GM23338 (cell line): ENCODE measurements at regions not wholly inside any gene's neighbourhood (a gene's known extent, or its start where the extent isn't known, plus 50 kb on each side); places are given as distances from the start of the nearest gene placed in this dataset.

Experiments used
- ATAC-seq: fragments of 200-7000 bp; cut with Tn5 transposase; 3 replicates; pipeline ENCODE4 v1.9.1; 2020
- DNase-seq: peaks from one replicate; pipeline ENCODE4 v3.0.0-alpha.2; 2015; ENCODE audit warnings: low spot score
- H2AFZ ChIP-seq: fragments of 200-600 bp; sonication (generic); 2 replicates; pipeline ENCODE4 v1.8.0; 2016; ENCODE audit warnings: antibody characterized with exemption, mild to moderate bottlenecking, moderate library complexity
- H3F3A ChIP-seq: fragments of 200-600 bp; sonication (generic); replicated peaks from 2 replicates; pipeline ENCODE4 v1.8.0; 2017; ENCODE audit warnings: antibody characterized with exemption, mixed run types, low read depth
- H3K27ac ChIP-seq: fragments of 200-600 bp; sonication (generic); 2 replicates; pipeline ENCODE4 v1.6.1; 2016; ENCODE audit warnings: low read depth
- H3K27me3 ChIP-seq: fragments of 200-600 bp; sonication (generic); 2 replicates; pipeline ENCODE4 v1.8.0; 2016; ENCODE audit warnings: mild to moderate bottlenecking, mixed run types, moderate library complexity; ENCODE audit not compliant: insufficient read depth
- H3K36me3 ChIP-seq: fragments of 200-600 bp; sonication (generic); 2 replicates; pipeline ENCODE4 v1.8.0; 2016; ENCODE audit warnings: mild to moderate bottlenecking; ENCODE audit not compliant: insufficient read depth
- H3K4me1 ChIP-seq: fragments of 200-600 bp; sonication (generic); 2 replicates; pipeline ENCODE4 v1.8.0; 2016; ENCODE audit warnings: mild to moderate bottlenecking, moderate library complexity; ENCODE audit not compliant: insufficient read depth
- H3K4me2 ChIP-seq: fragments of 200-600 bp; sonication (generic); 2 replicates; pipeline ENCODE4 v1.7.1; 2017; ENCODE audit warnings: mixed run types
- H3K4me3 ChIP-seq: fragments of 200-600 bp; sonication (generic); 2 replicates; pipeline ENCODE4 v1.6.1; 2016; ENCODE audit warnings: mixed run types
- H3K79me2 ChIP-seq: fragments of 200-600 bp; sonication (generic); replicated peaks from 2 replicates; pipeline ENCODE4 v1.8.0; 2017; ENCODE audit warnings: mild to moderate bottlenecking; ENCODE audit not compliant: insufficient read depth
- H3K9me2 ChIP-seq: fragments of 200-600 bp; sonication (generic); 2 replicates; pipeline ENCODE4 v1.8.0; 2017; ENCODE audit not compliant: insufficient read depth
- H4K20me1 ChIP-seq: fragments of 200-600 bp; sonication (generic); replicated peaks from 2 replicates; pipeline ENCODE4 v1.8.0; 2017; ENCODE audit warnings: mild to moderate bottlenecking; ENCODE audit not compliant: insufficient read depth
- H3K27ac Mint-ChIP-seq: 2 replicates; pipeline ENCODE4 v1.8.0; 2020; ENCODE audit warnings: inconsistent platforms, mild to moderate bottlenecking, moderate library complexity, mixed read lengths
- H3K27me3 Mint-ChIP-seq: 3 replicates; pipeline ENCODE4 v1.8.0; 2022; ENCODE audit warnings: low read depth, mild to moderate bottlenecking, moderate library complexity, mixed read lengths, inconsistent platforms; ENCODE audit not compliant: insufficient read depth, poor library complexity
- H3K36me3 Mint-ChIP-seq: 3 replicates; pipeline ENCODE4 v1.8.0; 2021; ENCODE audit warnings: low read depth, mild to moderate bottlenecking, inconsistent platforms, moderate library complexity, mixed read lengths
- H3K4me1 Mint-ChIP-seq: 3 replicates; pipeline ENCODE4 v1.8.0; 2020; ENCODE audit warnings: mild to moderate bottlenecking, inconsistent platforms, mixed read lengths
- H3K4me3 Mint-ChIP-seq: 3 replicates; pipeline ENCODE4 v1.8.0; 2021; ENCODE audit warnings: moderate library complexity, mild to moderate bottlenecking, inconsistent platforms, mixed read lengths
- H3K9me3 Mint-ChIP-seq: 3 replicates; pipeline ENCODE4 v1.8.0; 2020; ENCODE audit warnings: moderate library complexity, mild to moderate bottlenecking, inconsistent platforms, mixed read lengths
- CREB1 ChIP-seq: fragments of 250-450 bp; sonication (Bioruptor Pico); IDR thresholded peaks from 2 replicates; pipeline ENCODE4 v1.5.0; 2020; ENCODE audit warnings: low read depth, mild to moderate bottlenecking, moderate library complexity
- EZH2 ChIP-seq: fragments of 200-600 bp; sonication (generic); IDR thresholded peaks from one replicate; pipeline ENCODE4 v1.8.0; 2017; ENCODE audit warnings: antibody characterized with exemption, mild to moderate bottlenecking, low read depth; ENCODE audit not compliant: unreplicated experiment
- EZH2phosphoT487 ChIP-seq: fragments of 200-600 bp; sonication (generic); IDR thresholded peaks from one replicate; pipeline ENCODE4 v1.8.1; 2018; ENCODE audit warnings: antibody characterized with exemption; ENCODE audit not compliant: unreplicated experiment
- JUNB ChIP-seq: IDR thresholded peaks from one replicate; pipeline ENCODE4 v1.6.1; 2016; ENCODE audit warnings: antibody characterized with exemption; ENCODE audit not compliant: unreplicated experiment
- NANOG ChIP-seq: IDR thresholded peaks from 2 replicates; pipeline ENCODE4 v1.6.1; 2016; ENCODE audit warnings: antibody characterized with exemption, borderline replicate concordance
- POLR2AphosphoS5 ChIP-seq: IDR thresholded peaks from 2 replicates; pipeline ENCODE4 v1.6.1; 2016; ENCODE audit warnings: antibody characterized with exemption, low read depth
- STAT1 ChIP-seq: IDR thresholded peaks from one replicate; pipeline ENCODE4 v1.6.1; 2016; ENCODE audit warnings: antibody characterized with exemption; ENCODE audit not compliant: unreplicated experiment
- ZNF114 ChIP-seq: fragments of 250-450 bp; sonication (Bioruptor Pico); IDR thresholded peaks from 2 replicates; pipeline ENCODE4 v1.5.0; 2020; ENCODE audit warnings: mild to moderate bottlenecking, moderate library complexity
- ZNF331 ChIP-seq: fragments of 250-450 bp; sonication (Bioruptor Pico); IDR thresholded peaks from 2 replicates; pipeline ENCODE4 v1.5.0; 2020; ENCODE audit warnings: low read depth, mild to moderate bottlenecking, moderate library complexity
- TF ChIP-seq, protein P1 (sequence below): IDR thresholded peaks from 2 replicates; pipeline ENCODE4 v1.6.1; 2016; ENCODE audit warnings: antibody characterized with exemption
- TF ChIP-seq, protein P2 (sequence below): IDR thresholded peaks from one replicate; pipeline ENCODE4 v1.6.1; 2018; ENCODE audit warnings: antibody characterized with exemption; ENCODE audit not compliant: unreplicated experiment
- TF ChIP-seq, protein P3 (sequence below): fragments of 250-450 bp; sonication (Bioruptor Pico); IDR thresholded peaks from 2 replicates; pipeline ENCODE4 v1.5.0; 2020; ENCODE audit warnings: mild to moderate bottlenecking, moderate library complexity
- TF ChIP-seq, protein P4 (sequence below), 2 experiments: fragments of 200-600 bp in 1 of 2; sonication (generic) in 1 of 2; conservative IDR thresholded peaks; 2 replicates each; pipeline versions ENCODE4 v1.5.1 to v1.6.1; 2016 to 2017; ENCODE audit warnings: antibody characterized with exemption in 2 of 2, low read depth in 2 of 2, mild to moderate bottlenecking in 2 of 2, moderate library complexity in 1 of 2

GRCh38 chr1:198408716-198409115 is 131.8 kb downstream of the ATP6V1G3 start:
- no peak overlapping the region for H3K27ac Mint-ChIP-seq
- no peak for TF ChIP-seq CREB1 (CRISPR knock-in tag)
- no peak for TF ChIP-seq STAT1
- TF ChIP-seq ZNF114 (CRISPR knock-in tag): no peak
- no peak for TF ChIP-seq EZH2phosphoT487
- TF ChIP-seq, protein P1, sequence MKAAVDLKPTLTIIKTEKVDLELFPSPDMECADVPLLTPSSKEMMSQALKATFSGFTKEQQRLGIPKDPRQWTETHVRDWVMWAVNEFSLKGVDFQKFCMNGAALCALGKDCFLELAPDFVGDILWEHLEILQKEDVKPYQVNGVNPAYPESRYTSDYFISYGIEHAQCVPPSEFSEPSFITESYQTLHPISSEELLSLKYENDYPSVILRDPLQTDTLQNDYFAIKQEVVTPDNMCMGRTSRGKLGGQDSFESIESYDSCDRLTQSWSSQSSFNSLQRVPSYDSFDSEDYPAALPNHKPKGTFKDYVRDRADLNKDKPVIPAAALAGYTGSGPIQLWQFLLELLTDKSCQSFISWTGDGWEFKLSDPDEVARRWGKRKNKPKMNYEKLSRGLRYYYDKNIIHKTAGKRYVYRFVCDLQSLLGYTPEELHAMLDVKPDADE: no peak
- no peak for TF ChIP-seq NANOG
- TF ChIP-seq ZNF331 (CRISPR knock-in tag): no peak
- TF ChIP-seq EZH2: no peak
- no peak for TF ChIP-seq JUNB
- no peak for TF ChIP-seq POLR2AphosphoS5
- TF ChIP-seq, protein P2, sequence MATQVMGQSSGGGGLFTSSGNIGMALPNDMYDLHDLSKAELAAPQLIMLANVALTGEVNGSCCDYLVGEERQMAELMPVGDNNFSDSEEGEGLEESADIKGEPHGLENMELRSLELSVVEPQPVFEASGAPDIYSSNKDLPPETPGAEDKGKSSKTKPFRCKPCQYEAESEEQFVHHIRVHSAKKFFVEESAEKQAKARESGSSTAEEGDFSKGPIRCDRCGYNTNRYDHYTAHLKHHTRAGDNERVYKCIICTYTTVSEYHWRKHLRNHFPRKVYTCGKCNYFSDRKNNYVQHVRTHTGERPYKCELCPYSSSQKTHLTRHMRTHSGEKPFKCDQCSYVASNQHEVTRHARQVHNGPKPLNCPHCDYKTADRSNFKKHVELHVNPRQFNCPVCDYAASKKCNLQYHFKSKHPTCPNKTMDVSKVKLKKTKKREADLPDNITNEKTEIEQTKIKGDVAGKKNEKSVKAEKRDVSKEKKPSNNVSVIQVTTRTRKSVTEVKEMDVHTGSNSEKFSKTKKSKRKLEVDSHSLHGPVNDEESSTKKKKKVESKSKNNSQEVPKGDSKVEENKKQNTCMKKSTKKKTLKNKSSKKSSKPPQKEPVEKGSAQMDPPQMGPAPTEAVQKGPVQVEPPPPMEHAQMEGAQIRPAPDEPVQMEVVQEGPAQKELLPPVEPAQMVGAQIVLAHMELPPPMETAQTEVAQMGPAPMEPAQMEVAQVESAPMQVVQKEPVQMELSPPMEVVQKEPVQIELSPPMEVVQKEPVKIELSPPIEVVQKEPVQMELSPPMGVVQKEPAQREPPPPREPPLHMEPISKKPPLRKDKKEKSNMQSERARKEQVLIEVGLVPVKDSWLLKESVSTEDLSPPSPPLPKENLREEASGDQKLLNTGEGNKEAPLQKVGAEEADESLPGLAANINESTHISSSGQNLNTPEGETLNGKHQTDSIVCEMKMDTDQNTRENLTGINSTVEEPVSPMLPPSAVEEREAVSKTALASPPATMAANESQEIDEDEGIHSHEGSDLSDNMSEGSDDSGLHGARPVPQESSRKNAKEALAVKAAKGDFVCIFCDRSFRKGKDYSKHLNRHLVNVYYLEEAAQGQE: no peak
- TF ChIP-seq, protein P3, sequence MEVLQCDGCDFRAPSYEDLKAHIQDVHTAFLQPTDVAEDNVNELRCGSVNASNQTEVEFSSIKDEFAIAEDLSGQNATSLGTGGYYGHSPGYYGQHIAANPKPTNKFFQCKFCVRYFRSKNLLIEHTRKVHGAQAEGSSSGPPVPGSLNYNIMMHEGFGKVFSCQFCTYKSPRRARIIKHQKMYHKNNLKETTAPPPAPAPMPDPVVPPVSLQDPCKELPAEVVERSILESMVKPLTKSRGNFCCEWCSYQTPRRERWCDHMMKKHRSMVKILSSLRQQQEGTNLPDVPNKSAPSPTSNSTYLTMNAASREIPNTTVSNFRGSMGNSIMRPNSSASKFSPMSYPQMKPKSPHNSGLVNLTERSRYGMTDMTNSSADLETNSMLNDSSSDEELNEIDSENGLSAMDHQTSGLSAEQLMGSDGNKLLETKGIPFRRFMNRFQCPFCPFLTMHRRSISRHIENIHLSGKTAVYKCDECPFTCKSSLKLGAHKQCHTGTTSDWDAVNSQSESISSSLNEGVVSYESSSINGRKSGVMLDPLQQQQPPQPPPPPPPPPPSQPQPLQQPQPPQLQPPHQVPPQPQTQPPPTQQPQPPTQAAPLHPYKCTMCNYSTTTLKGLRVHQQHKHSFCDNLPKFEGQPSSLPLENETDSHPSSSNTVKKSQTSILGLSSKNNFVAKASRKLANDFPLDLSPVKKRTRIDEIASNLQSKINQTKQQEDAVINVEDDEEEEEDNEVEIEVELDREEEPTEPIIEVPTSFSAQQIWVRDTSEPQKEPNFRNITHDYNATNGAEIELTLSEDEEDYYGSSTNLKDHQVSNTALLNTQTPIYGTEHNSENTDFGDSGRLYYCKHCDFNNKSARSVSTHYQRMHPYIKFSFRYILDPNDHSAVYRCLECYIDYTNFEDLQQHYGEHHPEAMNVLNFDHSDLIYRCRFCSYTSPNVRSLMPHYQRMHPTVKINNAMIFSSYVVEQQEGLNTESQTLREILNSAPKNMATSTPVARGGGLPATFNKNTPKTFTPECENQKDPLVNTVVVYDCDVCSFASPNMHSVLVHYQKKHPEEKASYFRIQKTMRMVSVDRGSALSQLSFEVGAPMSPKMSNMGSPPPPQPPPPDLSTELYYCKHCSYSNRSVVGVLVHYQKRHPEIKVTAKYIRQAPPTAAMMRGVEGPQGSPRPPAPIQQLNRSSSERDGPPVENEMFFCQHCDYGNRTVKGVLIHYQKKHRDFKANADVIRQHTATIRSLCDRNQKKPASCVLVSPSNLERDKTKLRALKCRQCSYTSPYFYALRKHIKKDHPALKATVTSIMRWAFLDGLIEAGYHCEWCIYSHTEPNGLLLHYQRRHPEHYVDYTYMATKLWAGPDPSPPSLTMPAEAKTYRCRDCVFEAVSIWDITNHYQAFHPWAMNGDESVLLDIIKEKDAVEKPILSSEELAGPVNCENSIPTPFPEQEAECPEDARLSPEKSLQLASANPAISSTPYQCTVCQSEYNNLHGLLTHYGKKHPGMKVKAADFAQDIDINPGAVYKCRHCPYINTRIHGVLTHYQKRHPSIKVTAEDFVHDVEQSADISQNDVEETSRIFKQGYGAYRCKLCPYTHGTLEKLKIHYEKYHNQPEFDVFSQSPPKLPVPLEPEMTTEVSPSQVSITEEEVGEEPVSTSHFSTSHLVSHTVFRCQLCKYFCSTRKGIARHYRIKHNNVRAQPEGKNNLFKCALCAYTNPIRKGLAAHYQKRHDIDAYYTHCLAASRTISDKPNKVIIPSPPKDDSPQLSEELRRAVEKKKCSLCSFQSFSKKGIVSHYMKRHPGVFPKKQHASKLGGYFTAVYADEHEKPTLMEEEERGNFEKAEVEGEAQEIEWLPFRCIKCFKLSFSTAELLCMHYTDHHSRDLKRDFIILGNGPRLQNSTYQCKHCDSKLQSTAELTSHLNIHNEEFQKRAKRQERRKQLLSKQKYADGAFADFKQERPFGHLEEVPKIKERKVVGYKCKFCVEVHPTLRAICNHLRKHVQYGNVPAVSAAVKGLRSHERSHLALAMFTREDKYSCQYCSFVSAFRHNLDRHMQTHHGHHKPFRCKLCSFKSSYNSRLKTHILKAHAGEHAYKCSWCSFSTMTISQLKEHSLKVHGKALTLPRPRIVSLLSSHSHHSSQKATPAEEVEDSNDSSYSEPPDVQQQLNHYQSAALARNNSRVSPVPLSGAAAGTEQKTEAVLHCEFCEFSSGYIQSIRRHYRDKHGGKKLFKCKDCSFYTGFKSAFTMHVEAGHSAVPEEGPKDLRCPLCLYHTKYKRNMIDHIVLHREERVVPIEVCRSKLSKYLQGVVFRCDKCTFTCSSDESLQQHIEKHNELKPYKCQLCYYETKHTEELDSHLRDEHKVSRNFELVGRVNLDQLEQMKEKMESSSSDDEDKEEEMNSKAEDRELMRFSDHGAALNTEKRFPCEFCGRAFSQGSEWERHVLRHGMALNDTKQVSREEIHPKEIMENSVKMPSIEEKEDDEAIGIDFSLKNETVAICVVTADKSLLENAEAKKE (CRISPR knock-in tag): no peak
- TF ChIP-seq, protein P4, sequence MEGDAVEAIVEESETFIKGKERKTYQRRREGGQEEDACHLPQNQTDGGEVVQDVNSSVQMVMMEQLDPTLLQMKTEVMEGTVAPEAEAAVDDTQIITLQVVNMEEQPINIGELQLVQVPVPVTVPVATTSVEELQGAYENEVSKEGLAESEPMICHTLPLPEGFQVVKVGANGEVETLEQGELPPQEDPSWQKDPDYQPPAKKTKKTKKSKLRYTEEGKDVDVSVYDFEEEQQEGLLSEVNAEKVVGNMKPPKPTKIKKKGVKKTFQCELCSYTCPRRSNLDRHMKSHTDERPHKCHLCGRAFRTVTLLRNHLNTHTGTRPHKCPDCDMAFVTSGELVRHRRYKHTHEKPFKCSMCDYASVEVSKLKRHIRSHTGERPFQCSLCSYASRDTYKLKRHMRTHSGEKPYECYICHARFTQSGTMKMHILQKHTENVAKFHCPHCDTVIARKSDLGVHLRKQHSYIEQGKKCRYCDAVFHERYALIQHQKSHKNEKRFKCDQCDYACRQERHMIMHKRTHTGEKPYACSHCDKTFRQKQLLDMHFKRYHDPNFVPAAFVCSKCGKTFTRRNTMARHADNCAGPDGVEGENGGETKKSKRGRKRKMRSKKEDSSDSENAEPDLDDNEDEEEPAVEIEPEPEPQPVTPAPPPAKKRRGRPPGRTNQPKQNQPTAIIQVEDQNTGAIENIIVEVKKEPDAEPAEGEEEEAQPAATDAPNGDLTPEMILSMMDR (conservative IDR thresholded peaks at IDR 0.05; ENCODE audit: low read depth in 2 of 2): no peak
- ATAC-seq: no peak

More at GRCh38 chr1:198408716-198409115, 131.8 kb downstream of the ATP6V1G3 start:
- Histone ChIP-seq H3K36me3 (peaks cover 4% of the 10 kb centered on the region; the same call in 1 of the 2 replicates), H3F3A (no peaks in the 10 kb centered on the region), H3K4me3 (no peak overlapping the region), H3K4me1 (0 out of 2 replicates have a peak, but pooled peaks cover 15% of the 10 kb centered on the region), H3K9me2 (no peaks in the 10 kb centered on the region), H2AFZ (no peak overlapping the region), H3K79me2 (no peaks in the 10 kb centered on the region), H3K27me3 (no peaks in the 10 kb centered on the region), H3K27ac (no peak overlapping the region), H3K4me2 (no peak overlapping the region), H4K20me1 (no peaks in the 10 kb centered on the region)
- H3K27me3 Mint-ChIP-seq: no peaks in the 10 kb centered on the region
- H3K9me3 Mint-ChIP-seq: peaks cover 6% of the 10 kb centered on the region; the same call in 2 of the 3 replicates
- H3K36me3 Mint-ChIP-seq: peaks cover 4% of the 10 kb centered on the region; the same call in 2 of the 3 replicates
- no peak for DNase-seq
- no peak overlapping the region for H3K4me3 Mint-ChIP-seq
- H3K4me1 Mint-ChIP-seq: peaks cover 15% of the 10 kb centered on the region; the same call in 2 of the 3 replicates
